ENCODE measurements at regions not wholly inside any gene's neighbourhood (a gene's known extent, or its start where the extent isn't known, plus 50 kb on each side); places are given as distances from the start of the nearest gene placed in this dataset.

- TF ChIP-seq CTCF (conservative IDR thresholded peaks at IDR 0.05 in 1 of 2, IDR thresholded peaks at IDR 0.05 in 1 of 2; ENCODE audit: extremely low read depth in 1 of 2, insufficient read depth in 1 of 2, low read depth in 1 of 2, low read length in 2 of 2) (no peak), EZH2 (IDR thresholded peaks at IDR 0.05; ENCODE audit: borderline replicate concordance, low read length) (no peak)
These were observed 96.9 kb upstream of the TARDBP start for GRCh38 chr1:10915594-10915993.

Measured in mammary epithelial cell (primary cell).